Brain pericyte (primary cell): ENCODE measurements at regions not wholly inside any gene's neighbourhood (a gene's known extent, or its start where the extent isn't known, plus 50 kb on each side); places are given as distances from the start of the nearest gene placed in this dataset.
"Not testable (repeated sequence)": the region's sequence is repeated elsewhere in the genome, so short reads cannot be mapped to it uniquely, and the experiment has no call there.

Experiments
- DNase-seq: peaks from one replicate; pipeline ENCODE4 v3.0.0-alpha.2; 2012; ENCODE audit warnings: low read depth, low spot score

- no peak for DNase-seq
Measured at GRCh38 chr1:198411240-198411639, 129.2 kb downstream of the ATP6V1G3 start.

- no peak for DNase-seq
Measured at GRCh38 chr1:198408716-198409115, 131.8 kb downstream of the ATP6V1G3 start.

- not testable (repeated sequence) for DNase-seq
Measured at GRCh38 chr1:198404632-198405031, 135.8 kb downstream of the ATP6V1G3 start.

DNA sequence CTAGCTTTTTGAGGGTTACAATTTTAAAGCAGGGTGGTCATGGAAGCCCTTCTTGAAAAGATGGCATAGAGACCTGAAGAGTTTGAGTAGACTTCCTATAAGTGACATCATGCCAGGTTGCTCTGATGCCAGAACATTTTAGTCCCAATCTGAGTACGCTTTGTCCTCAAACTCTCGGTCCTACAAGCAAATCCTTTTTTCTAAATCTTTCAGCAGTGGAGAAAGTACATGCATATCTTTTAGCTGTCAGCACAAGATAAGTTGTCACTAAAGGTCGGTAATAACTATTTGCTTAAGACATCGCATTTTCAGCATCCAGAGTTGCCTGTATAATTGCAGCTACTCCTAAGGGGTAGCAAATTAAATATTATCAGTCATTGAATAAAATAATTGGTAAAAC is 140.4 kb downstream of the ATP6V1G3 start:
- no peak for DNase-seq

- no peak for DNase-seq
Measured at GRCh38 chr1:198399452-198399851, 141.0 kb downstream of the ATP6V1G3 start.

GRCh38 chr1:198397208-198397808 is 143.2 kb downstream of the ATP6V1G3 start:
- DNase-seq = no peak

DNA sequence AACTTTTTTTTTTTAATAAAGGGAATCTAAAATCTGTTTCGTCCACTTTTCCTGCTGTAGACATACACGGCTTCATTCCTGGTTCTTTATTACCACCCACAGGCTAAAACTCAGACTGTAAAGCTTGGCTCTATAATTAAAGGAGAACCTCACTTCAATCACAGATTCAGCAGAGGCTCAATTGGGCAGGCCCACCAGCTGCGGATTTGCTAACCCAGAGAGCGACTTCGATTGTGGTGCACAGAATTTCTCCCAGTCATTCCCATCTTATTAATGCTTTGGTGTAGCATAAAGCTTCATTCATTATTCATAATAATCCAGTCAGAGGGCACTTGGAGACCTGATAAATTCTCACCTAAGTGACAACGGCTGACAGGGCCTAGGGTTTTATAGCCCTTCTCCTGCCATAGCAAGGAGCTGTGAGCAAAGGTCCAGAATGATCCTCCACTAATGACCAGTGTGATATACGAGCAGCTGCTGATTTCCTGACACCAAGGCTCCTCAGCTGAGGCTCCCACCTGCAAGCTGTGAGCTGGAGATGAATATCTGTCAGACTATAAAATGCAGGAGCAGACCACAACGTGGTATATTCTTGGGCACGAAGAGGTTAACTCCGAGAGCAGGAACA is 149.0 kb downstream of the ATP6V1G3 start:
- DNase-seq = no peak

- no peak for DNase-seq
Measured at GRCh38 chr1:198387587-198387986, 152.9 kb downstream of the ATP6V1G3 start.

- DNase-seq = no peak
Measured at GRCh38 chr1:198380275-198380674, 160.2 kb downstream of the ATP6V1G3 start.

- no peak for DNase-seq
Measured at GRCh38 chr1:198377702-198378101, 162.8 kb downstream of the ATP6V1G3 start.

- DNase-seq = no peak
Measured at GRCh38 chr1:198374288-198374687, 166.2 kb downstream of the ATP6V1G3 start.

- DNase-seq = no peak
Measured at GRCh38 chr1:198373376-198373775, 167.1 kb downstream of the ATP6V1G3 start.
